Lower leg skin (tissue), 3 donors: ENCODE measurements at regions not wholly inside any gene's neighbourhood (a gene's known extent, or its start where the extent isn't known, plus 50 kb on each side); places are given as distances from the start of the nearest gene placed in this dataset.

Source experiments
- CTCF ChIP-seq, 3 donors: fragments of 450-650 bp; IDR thresholded peaks; one replicate each; pipeline ENCODE4 v1.5.1; 2016; ENCODE audit warnings: antibody characterized with exemption in 3 of 3, mild to moderate bottlenecking in 3 of 3, moderate library complexity in 2 of 3
- POLR2A ChIP-seq, 2 donors: fragments of 450-650 bp; IDR thresholded peaks; one replicate each; pipeline ENCODE4 v1.6.1; 2016 to 2017; ENCODE audit warnings: antibody characterized with exemption in 2 of 2, mild to moderate bottlenecking in 1 of 2, moderate library complexity in 1 of 2

- TF ChIP-seq CTCF (IDR thresholded peaks at IDR 0.05) (no peak), POLR2A (IDR thresholded peaks at IDR 0.05) (no peak)
These were observed 1403.4 kb upstream of the TENM4 start for GRCh38 chr11:80844110-80844819.
